ENCODE measurements at regions not wholly inside any gene's neighbourhood (a gene's known extent, or its start where the extent isn't known, plus 50 kb on each side); places are given as distances from the start of the nearest gene placed in this dataset.
"Not testable (repeated sequence)": the region's sequence is repeated elsewhere in the genome, so short reads cannot be mapped to it uniquely, and the experiment has no call there.

GRCh38 chr17:77331301-77331864 lies 190.6 kb downstream of the SEC14L1 start:
- H3K9me3 Mint-ChIP-seq: no peaks in the 10 kb centered on the region
- peaks cover 59% of the 10 kb centered on the region for H3K4me1 Mint-ChIP-seq
- H3K36me3 Mint-ChIP-seq: no peaks in the 10 kb centered on the region
- H3K27me3 Mint-ChIP-seq: no peaks in the 10 kb centered on the region
- peak overlapping the region; percentile 80 for H3K4me3 Mint-ChIP-seq
- H3K27ac Mint-ChIP-seq: peak overlapping the region; percentile 76

- Mint-ChIP-seq H3K9me3 (no peaks in the 10 kb centered on the region), H3K4me3 (peak overlapping the region; percentile 80), H3K27ac (peak overlapping the region; percentile 91), H3K4me1 (peaks cover 50% of the 10 kb centered on the region), H3K36me3 (no peaks in the 10 kb centered on the region), H3K27me3 (no peaks in the 10 kb centered on the region)
These were observed 191.5 kb downstream of the SEC14L1 start for GRCh38 chr17:77332034-77332971.

- Mint-ChIP-seq H3K27ac (peak overlapping the region; percentile 91), H3K4me1 (peaks cover 52% of the 10 kb centered on the region), H3K4me3 (peak overlapping the region; percentile 80), H3K9me3 (no peaks in the 10 kb centered on the region), H3K27me3 (no peaks in the 10 kb centered on the region), H3K36me3 (no peaks in the 10 kb centered on the region)
These were observed 192.4 kb downstream of the SEC14L1 start for GRCh38 chr17:77332981-77333685.

- Mint-ChIP-seq H3K27me3 (no peaks in the 10 kb centered on the region), H3K36me3 (no peaks in the 10 kb centered on the region), H3K9me3 (no peaks in the 10 kb centered on the region), H3K4me3 (no peak overlapping the region), H3K4me1 (peaks cover 50% of the 10 kb centered on the region), H3K27ac (peak overlapping the region; percentile 41)
These were observed 196.4 kb downstream of the SEC14L1 start for GRCh38 chr17:77337150-77337549.

GRCh38 chr17:77341069-77341541 lies 200.3 kb downstream of the SEC14L1 start:
- Mint-ChIP-seq H3K36me3 (no peaks in the 10 kb centered on the region), H3K9me3 (no peaks in the 10 kb centered on the region), H3K27me3 (no peaks in the 10 kb centered on the region), H3K4me1 (peaks cover 56% of the 10 kb centered on the region), H3K4me3 (peak overlapping the region; percentile 45), H3K27ac (peak overlapping the region; percentile 81)

- not testable (repeated sequence) for H3K36me3 Mint-ChIP-seq, H3K9me3 Mint-ChIP-seq, H3K27me3 Mint-ChIP-seq
- H3K4me3 Mint-ChIP-seq: peak overlapping the region; percentile 67
- H3K27ac Mint-ChIP-seq: peak overlapping the region; percentile 87
- H3K4me1 Mint-ChIP-seq: peaks cover 62% of the 10 kb centered on the region
These were observed 201.9 kb downstream of the SEC14L1 start for GRCh38 chr17:77342656-77342990.

GRCh38 chr17:77343031-77343800 lies 202.4 kb downstream of the SEC14L1 start:
- Mint-ChIP-seq H3K27me3 (no peaks in the 10 kb centered on the region), H3K4me1 (peaks cover 59% of the 10 kb centered on the region), H3K27ac (peak overlapping the region; percentile 87), H3K9me3 (no peaks in the 10 kb centered on the region), H3K36me3 (no peaks in the 10 kb centered on the region), H3K4me3 (peak overlapping the region; percentile 67)

- Mint-ChIP-seq H3K27ac (peak overlapping the region; percentile 10), H3K4me1 (peaks cover 53% of the 10 kb centered on the region), H3K27me3 (no peaks in the 10 kb centered on the region), H3K36me3 (no peaks in the 10 kb centered on the region), H3K9me3 (no peaks in the 10 kb centered on the region), H3K4me3 (no peak overlapping the region)
These were observed 203.3 kb downstream of the SEC14L1 start for GRCh38 chr17:77344038-77344437.

- Mint-ChIP-seq H3K4me1 (peaks cover 52% of the 10 kb centered on the region), H3K9me3 (no peaks in the 10 kb centered on the region), H3K27me3 (no peaks in the 10 kb centered on the region), H3K36me3 (no peaks in the 10 kb centered on the region), H3K27ac (no peak overlapping the region), H3K4me3 (no peak overlapping the region)
These were observed 204.6 kb downstream of the SEC14L1 start for GRCh38 chr17:77345260-77345910.

- no peaks in the 10 kb centered on the region for H3K9me3 Mint-ChIP-seq
- H3K4me3 Mint-ChIP-seq: no peak overlapping the region
- no peaks in the 10 kb centered on the region for H3K27me3 Mint-ChIP-seq
- peaks cover 53% of the 10 kb centered on the region for H3K4me1 Mint-ChIP-seq
- no peak overlapping the region for H3K27ac Mint-ChIP-seq
- H3K36me3 Mint-ChIP-seq: no peaks in the 10 kb centered on the region
These were observed 206.0 kb downstream of the SEC14L1 start for GRCh38 chr17:77346765-77347164.

GRCh38 chr17:77347544-77347943 lies 206.8 kb downstream of the SEC14L1 start:
- Mint-ChIP-seq H3K4me1 (peaks cover 50% of the 10 kb centered on the region), H3K27ac (peak overlapping the region; percentile 59), H3K9me3 (no peaks in the 10 kb centered on the region), H3K36me3 (no peaks in the 10 kb centered on the region), H3K4me3 (no peak overlapping the region), H3K27me3 (no peaks in the 10 kb centered on the region)

- Mint-ChIP-seq H3K36me3 (no peaks in the 10 kb centered on the region), H3K4me1 (peaks cover 42% of the 10 kb centered on the region), H3K27me3 (no peaks in the 10 kb centered on the region), H3K27ac (no peak overlapping the region), H3K9me3 (no peaks in the 10 kb centered on the region), H3K4me3 (no peak overlapping the region)
These were observed 209.4 kb downstream of the SEC14L1 start for GRCh38 chr17:77349976-77350830.

- H3K27ac Mint-ChIP-seq: no peak overlapping the region
- no peaks in the 10 kb centered on the region for H3K36me3 Mint-ChIP-seq
- no peaks in the 10 kb centered on the region for H3K9me3 Mint-ChIP-seq
These were observed 211.7 kb downstream of the SEC14L1 start for GRCh38 chr17:77352441-77352840.

GRCh38 chr17:77352996-77353395 lies 212.2 kb downstream of the SEC14L1 start:
- Mint-ChIP-seq H3K4me1 (peaks cover 49% of the 10 kb centered on the region), H3K27ac (no peak overlapping the region), H3K9me3 (no peaks in the 10 kb centered on the region), H3K27me3 (no peaks in the 10 kb centered on the region), H3K36me3 (no peaks in the 10 kb centered on the region), H3K4me3 (no peak overlapping the region)

More at GRCh38 chr17:77352441-77352840, 211.7 kb downstream of the SEC14L1 start:
- H3K4me1 Mint-ChIP-seq: peaks cover 44% of the 10 kb centered on the region
- no peaks in the 10 kb centered on the region for H3K27me3 Mint-ChIP-seq
- no peak overlapping the region for H3K4me3 Mint-ChIP-seq

Data from activated naive CD4-positive, alpha-beta T cell treated with anti-CD3 and anti-CD28 coated beads, Interleukin-2, amount 50 U/mL, for 24 hours (primary cell).